ENCODE measurements at regions not wholly inside any gene's neighbourhood (a gene's known extent, or its start where the extent isn't known, plus 50 kb on each side); places are given as distances from the start of the nearest gene placed in this dataset.

GRCh38 chr7:115208710-115209560, 287.0 kb downstream of the MDFIC start:
- TF ChIP-seq E4F1 (CRISPR knock-in tag; IDR thresholded peaks at IDR 0.05; ENCODE audit: borderline replicate concordance) (no peak), ZNF639 (CRISPR knock-in tag; conservative IDR thresholded peaks at IDR 0.05 in 1 of 2, IDR thresholded peaks at IDR 0.05 in 1 of 2) (no peak), STAT5B (CRISPR knock-in tag; IDR thresholded peaks at IDR 0.05) (no peak), SRSF1 (IDR thresholded peaks at IDR 0.05; ENCODE audit: low read depth, low read length) (no peak), RBBP5 (IDR thresholded peaks at IDR 0.05; ENCODE audit: borderline replicate concordance, insufficient read depth, low read length, poor library complexity, severe bottlenecking) (no peak), CC2D1A (IDR thresholded peaks at IDR 0.05) (no peak)
